ENCODE measurements at regions not wholly inside any gene's neighbourhood (a gene's known extent, or its start where the extent isn't known, plus 50 kb on each side); places are given as distances from the start of the nearest gene placed in this dataset.

DNA sequence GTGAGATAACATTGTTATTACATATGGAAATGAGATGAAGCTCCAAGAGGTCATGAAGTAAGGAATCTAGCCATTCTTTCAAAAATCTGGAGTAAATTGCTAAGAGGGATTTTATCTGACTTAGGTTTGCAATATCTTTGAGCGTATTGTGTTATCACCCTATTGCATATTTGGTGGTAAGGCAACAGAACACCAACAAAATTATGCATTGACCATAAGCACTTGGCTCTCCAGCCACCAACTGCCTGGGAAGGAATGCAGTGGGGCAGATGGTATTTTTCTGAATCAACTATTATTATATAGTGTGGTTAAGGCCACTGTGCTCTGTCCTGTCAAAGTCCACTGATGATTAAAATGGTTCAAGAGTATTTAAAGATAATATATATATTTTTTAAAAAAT is 287.9 kb upstream of the SEMA6D start:
- H3K9me3 Mint-ChIP-seq (ENCODE audit: low read depth): no peaks in the 10 kb centered on the region
- no peaks in the 10 kb centered on the region for H3K4me1 Mint-ChIP-seq
- no peaks in the 10 kb centered on the region for H3K27me3 Mint-ChIP-seq
- H3K4me3 Mint-ChIP-seq: no peak overlapping the region
- ATAC-seq (no peak), DNase-seq (no peak)
- H3K36me3 Mint-ChIP-seq: no peaks in the 10 kb centered on the region
- CTCF ChIA-PET: no interaction called here
- no peak overlapping the region for H3K27ac Mint-ChIP-seq

DNA sequence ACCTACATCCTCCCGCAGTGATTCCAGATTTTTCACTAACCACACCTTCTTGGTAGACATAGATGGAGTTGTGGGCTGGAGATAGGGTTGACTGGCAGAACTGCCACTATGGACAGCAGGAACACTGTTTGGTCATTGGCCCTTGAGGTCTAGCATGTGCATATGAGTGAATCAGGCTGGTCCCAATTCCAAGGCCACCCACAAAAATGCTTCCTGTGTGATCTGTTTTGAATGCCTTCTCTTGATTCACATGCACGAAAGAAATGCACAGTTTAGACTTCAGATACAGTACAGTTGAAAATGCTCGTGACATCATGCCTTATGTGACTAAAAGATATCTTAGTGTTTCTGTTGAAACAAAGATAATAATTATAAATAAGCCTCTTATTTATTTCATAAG is 285.8 kb upstream of the SEMA6D start:
- DNase-seq (no peak), ATAC-seq (no peak)
- no peaks in the 10 kb centered on the region for H3K27me3 Mint-ChIP-seq
- no peaks in the 10 kb centered on the region for H3K9me3 Mint-ChIP-seq (ENCODE audit: low read depth)
- CTCF ChIA-PET: no interaction called here
- H3K27ac Mint-ChIP-seq: no peak overlapping the region
- no peaks in the 10 kb centered on the region for H3K4me1 Mint-ChIP-seq
- no peak overlapping the region for H3K4me3 Mint-ChIP-seq
- no peaks in the 10 kb centered on the region for H3K36me3 Mint-ChIP-seq

DNA sequence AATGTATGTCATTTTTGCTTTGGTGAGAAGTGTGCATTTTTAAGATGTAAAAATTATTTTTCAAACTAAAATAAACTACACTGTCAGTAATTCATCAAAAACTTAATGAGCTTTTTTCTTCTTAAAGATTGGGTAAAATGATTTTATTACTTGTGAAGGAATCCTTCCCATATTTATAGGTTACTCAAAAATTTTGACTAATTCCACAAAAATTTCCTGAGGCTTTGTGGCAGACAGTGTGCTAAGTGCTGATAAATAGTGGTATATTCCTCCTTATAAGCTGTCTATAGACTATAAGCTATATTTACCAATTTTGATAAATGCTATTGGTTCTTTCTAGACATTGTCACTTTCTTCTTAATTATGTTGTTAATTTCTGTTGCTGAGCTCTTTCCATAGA is 284.5 kb upstream of the SEMA6D start:
- H3K27me3 Mint-ChIP-seq: no peaks in the 10 kb centered on the region
- no peaks in the 10 kb centered on the region for H3K4me1 Mint-ChIP-seq
- H3K4me3 Mint-ChIP-seq: no peak overlapping the region
- H3K36me3 Mint-ChIP-seq: no peaks in the 10 kb centered on the region
- ATAC-seq (no peak), DNase-seq (no peak)
- no peak overlapping the region for H3K27ac Mint-ChIP-seq
- CTCF ChIA-PET: no interaction called here
- no peaks in the 10 kb centered on the region for H3K9me3 Mint-ChIP-seq (ENCODE audit: low read depth)

DNA sequence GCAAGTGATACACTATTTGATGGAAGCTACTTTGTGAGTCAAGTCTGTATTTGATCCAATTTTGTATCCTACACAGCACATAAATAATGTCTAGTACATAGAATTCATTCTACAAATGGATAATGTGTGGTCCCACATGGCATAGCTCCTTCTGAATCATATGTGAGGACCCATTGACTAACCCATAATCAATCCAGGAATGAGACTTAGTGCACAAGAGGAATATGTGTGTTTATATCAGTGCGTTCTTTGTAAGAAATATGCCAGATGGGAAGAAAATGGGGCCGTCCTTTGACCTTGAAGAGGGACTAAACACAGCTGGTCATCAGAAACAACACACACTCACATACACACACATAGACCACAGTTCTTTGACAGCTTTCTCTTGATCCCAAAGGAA is 282.7 kb upstream of the SEMA6D start:
- Mint-ChIP-seq H3K27me3 (no peaks in the 10 kb centered on the region), H3K27ac (no peak overlapping the region), H3K9me3 (ENCODE audit: low read depth) (peaks cover 2% of the 10 kb centered on the region), H3K4me3 (no peak overlapping the region), H3K36me3 (no peaks in the 10 kb centered on the region), H3K4me1 (no peaks in the 10 kb centered on the region)
- ATAC-seq (no peak), DNase-seq (no peak)
- CTCF ChIA-PET: no interaction called here

DNA sequence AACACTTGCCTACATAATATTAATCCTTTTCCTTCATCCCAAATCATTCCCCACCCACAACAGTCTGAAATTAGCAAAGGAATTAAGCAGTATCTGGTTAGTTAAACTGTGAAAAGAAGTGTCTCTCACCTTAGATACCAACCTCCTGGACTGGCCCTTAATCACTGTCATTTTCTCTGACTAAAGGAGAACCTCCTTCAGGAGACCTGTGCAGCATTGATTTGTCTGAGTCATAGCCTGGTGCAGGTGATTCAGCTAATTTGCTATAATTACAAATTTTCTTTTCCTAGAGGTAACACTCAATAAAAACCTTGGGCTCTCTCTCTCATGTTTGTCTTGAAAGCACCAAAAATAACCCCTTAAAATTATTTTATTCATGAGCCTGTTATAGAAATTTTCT is 279.8 kb upstream of the SEMA6D start:
- Mint-ChIP-seq H3K36me3 (no peaks in the 10 kb centered on the region), H3K9me3 (ENCODE audit: low read depth) (peaks cover 6% of the 10 kb centered on the region), H3K27me3 (no peaks in the 10 kb centered on the region), H3K4me3 (no peak overlapping the region), H3K27ac (no peak overlapping the region), H3K4me1 (no peaks in the 10 kb centered on the region)
- DNase-seq (no peak), ATAC-seq (no peak)
- CTCF ChIA-PET: no interaction called here

DNA sequence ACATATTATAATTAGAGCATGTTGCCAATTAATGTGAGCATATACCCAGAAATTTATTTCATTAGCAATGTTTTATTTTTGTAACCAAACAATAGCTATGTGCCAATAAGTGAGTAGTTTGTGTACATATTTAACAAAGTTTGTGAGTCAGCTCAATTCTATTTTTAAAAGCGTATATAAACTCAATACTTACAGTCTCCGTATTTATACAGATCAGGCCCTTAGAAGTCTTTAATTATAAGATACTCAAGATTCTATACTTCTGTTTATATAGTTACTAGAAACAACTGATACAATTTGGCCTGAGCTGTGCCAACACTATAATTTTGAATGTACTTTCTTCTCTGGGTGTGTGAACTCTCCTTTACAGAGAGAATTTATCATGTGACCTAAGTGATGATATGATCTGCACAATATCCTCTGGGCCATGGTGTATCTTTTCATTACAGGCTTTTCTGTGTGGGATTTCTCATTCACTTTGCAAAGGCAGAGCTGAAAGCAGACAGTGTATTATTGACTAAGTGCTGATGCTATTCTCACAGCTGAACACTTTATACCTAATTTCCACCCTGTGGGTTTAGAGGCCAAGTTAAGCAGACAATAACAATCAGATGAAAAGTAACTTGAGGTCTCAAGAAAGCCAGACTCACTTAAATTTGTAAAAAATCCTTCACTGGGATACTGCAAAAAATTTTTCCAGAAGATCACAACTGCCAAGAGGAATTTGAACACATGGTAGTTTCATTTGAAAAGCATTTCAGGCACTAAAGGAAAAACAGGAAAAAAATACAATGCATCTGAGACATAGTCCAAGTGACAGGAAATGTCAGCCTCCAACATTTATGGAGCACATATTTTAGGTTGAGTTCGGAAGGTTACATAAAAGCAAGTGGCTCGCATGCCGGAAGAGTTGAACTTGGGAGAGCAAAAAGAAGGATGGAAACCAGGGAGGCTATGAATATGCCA is 277.9 kb upstream of the SEMA6D start:
- peaks cover 6% of the 10 kb centered on the region for H3K9me3 Mint-ChIP-seq (ENCODE audit: low read depth)
- H3K27ac Mint-ChIP-seq: no peak overlapping the region
- no peak for ATAC-seq
- no peaks in the 10 kb centered on the region for H3K36me3 Mint-ChIP-seq
- CTCF ChIA-PET: no interaction called here
- H3K4me1 Mint-ChIP-seq: no peaks in the 10 kb centered on the region
- H3K27me3 Mint-ChIP-seq: no peaks in the 10 kb centered on the region
- no peak overlapping the region for H3K4me3 Mint-ChIP-seq
- DNase-seq: no peak

DNA sequence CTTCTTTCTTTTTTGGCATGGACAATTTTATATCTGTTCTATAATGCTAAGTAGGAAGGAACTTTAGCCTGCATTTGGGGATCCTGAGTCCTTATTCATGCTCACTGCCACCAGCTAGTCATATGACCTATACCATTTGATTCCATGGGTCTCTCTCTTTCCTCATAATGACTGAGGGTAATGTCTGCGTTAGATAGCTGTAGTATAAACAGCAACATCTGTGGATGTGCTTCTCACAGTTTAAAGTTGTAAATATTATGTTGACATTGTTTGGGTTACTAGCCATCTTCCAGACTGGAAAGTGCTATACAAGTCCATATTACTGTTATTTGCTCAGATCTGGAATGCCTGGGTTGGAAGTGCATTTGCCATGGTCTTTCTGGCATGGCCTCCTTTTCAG is 274.9 kb upstream of the SEMA6D start:
- H3K9me3 Mint-ChIP-seq (ENCODE audit: low read depth): peaks cover 6% of the 10 kb centered on the region
- CTCF ChIA-PET: no interaction called here
- no peaks in the 10 kb centered on the region for H3K36me3 Mint-ChIP-seq
- no peak overlapping the region for H3K4me3 Mint-ChIP-seq
- no peaks in the 10 kb centered on the region for H3K4me1 Mint-ChIP-seq
- DNase-seq: no peak
- no peak overlapping the region for H3K27ac Mint-ChIP-seq
- H3K27me3 Mint-ChIP-seq: no peaks in the 10 kb centered on the region
- no peak for ATAC-seq

DNA sequence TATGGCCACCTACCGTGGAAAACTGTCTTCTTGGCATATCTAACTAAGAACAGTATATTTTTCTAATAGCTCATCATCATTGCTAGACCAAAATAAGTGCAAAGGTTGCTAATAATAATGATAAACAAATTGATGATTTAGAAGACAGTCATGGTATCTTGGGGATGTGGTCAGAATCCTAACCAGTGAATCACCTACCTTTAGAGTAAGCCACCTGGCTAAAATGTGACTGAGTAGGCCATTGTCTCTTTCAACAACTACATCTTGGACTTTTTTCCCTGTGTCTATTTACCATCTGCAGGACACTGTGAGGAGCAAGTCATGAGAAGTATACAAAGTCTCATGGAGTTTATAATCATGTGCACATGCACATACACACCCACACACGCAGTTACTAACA is 273.5 kb upstream of the SEMA6D start:
- ATAC-seq: no peak
- H3K4me3 Mint-ChIP-seq: no peak overlapping the region
- peaks cover 6% of the 10 kb centered on the region for H3K9me3 Mint-ChIP-seq (ENCODE audit: low read depth)
- DNase-seq: no peak
- no peaks in the 10 kb centered on the region for H3K27me3 Mint-ChIP-seq
- no peak overlapping the region for H3K27ac Mint-ChIP-seq
- no peaks in the 10 kb centered on the region for H3K36me3 Mint-ChIP-seq
- CTCF ChIA-PET: no interaction called here
- no peaks in the 10 kb centered on the region for H3K4me1 Mint-ChIP-seq

DNA sequence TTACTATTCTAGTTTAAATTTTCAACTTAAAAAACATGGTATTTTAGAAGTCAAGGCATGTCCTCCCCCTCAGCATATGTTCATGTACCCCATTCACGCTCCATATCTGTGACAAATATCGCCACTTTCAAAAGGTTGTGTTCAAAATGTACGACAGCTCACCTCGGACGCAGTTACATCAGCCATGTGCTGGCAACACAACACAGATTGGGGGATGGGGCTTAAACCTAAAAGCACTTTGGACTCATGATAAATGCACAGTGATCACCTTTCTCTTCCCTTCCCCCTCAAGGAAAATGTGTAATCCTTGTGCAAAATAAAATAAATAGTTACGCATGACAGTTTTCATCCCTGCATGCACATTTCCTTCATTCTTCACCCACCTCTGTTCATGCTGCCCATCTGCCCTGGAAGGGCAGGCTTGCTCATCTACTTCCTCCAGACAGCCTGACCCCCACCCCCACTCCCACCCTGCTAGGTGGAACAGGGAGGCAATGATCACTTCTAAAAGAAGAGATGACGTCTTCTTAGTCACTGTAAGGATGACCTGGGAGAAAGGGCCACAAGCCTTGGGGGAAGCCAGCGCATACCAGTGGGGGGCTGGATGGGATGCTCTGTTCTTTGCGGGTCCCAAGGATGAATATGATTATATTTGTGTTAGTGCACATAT is 271.4 kb upstream of the SEMA6D start:
- Mint-ChIP-seq H3K4me1 (no peaks in the 10 kb centered on the region), H3K36me3 (no peaks in the 10 kb centered on the region), H3K27me3 (no peaks in the 10 kb centered on the region), H3K9me3 (ENCODE audit: low read depth) (no peaks in the 10 kb centered on the region), H3K4me3 (no peak overlapping the region), H3K27ac (no peak overlapping the region)
- DNase-seq (no peak), ATAC-seq (no peak)
- CTCF ChIA-PET: no interaction called here

DNA sequence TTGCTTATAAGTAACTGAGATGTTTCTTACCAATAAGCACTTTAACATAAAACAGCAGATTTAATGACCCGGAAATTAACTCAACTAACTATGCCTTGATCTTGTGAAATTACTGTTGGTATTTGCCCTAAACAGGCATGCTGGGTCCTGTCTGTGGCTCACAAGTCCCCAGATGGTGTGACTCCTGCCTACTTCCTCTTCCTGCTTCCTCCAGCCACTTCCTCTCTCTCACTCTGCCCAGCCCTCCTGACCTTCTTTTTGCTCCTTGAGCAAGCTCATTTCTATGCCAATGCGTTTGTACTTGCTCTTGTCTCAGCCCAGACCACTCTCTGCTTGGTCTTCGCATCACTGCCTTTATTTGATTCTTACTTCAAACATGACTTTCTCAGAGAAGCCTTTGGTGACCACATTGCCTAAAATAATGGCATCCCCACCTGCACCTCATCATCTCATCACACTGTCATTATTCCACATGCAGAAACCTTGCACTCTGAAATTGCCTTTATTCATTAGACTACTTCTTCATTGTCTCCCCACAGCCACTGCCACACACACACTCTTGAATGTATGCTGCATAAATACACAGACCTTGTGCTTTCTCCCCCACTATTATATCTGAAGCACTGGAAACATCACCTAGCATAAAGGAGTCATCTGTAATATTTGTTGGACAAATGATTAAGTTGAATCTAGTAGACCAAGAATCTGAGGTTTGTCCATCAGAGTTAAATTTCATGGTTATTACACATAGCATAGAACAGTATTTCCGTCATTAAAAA is 256.3 kb upstream of the SEMA6D start:
- ATAC-seq: no peak
- CTCF ChIA-PET: no interaction called here
- H3K27ac Mint-ChIP-seq: no peak overlapping the region
- no peak for DNase-seq
- H3K9me3 Mint-ChIP-seq (ENCODE audit: low read depth): peaks cover 5% of the 10 kb centered on the region
- no peak overlapping the region for H3K4me3 Mint-ChIP-seq
- H3K27me3 Mint-ChIP-seq: no peaks in the 10 kb centered on the region
- peaks cover 4% of the 10 kb centered on the region for H3K4me1 Mint-ChIP-seq
- no peaks in the 10 kb centered on the region for H3K36me3 Mint-ChIP-seq

DNA sequence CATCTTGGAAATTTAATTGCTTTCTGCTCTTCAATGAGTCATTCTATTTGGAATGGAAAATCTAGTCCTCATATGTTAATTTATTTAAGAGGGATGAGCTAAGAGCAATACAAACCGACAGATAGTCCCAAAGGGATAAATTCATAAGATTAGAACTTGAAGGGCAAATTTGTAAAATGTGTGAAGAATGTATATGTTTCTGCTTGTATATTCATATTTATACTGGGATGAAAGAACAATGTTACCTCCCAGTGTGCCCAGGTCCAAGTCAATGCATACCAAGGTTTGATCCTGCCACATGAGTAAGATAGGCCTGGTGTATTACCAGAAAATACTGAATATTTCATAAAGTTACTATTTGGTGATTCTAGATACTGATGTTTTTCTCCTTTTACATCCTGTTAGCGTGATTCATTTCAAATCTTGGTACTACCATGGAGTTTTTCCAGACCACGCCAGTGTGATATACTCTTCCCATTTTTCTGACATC is 255.6 kb upstream of the SEMA6D start:
- no peak for ATAC-seq
- Mint-ChIP-seq H3K4me3 (no peak overlapping the region), H3K4me1 (peaks cover 4% of the 10 kb centered on the region), H3K27ac (no peak overlapping the region), H3K36me3 (no peaks in the 10 kb centered on the region), H3K27me3 (no peaks in the 10 kb centered on the region), H3K9me3 (ENCODE audit: low read depth) (peaks cover 5% of the 10 kb centered on the region)
- DNase-seq: no peak
- CTCF ChIA-PET: no interaction called here

DNA sequence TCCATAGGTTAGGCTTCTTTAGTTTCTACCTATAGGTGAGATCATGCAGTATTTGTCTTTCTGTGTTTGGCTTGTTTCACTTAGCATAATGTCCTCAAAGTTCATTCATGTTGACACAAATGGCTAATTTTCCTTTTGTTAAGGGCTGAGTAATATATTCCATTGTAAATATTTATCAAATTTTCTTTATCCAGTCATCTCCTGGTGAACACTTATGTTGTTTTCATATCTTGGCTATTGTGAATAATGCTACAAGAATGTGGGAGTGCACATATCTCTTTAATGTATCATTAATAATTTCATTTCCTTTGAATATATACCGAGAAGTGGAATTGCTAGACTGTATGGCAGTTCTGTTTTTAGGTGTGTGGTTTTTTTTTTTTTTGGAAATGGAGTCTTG is 250.9 kb upstream of the SEMA6D start:
- peaks cover 2% of the 10 kb centered on the region for H3K9me3 Mint-ChIP-seq (ENCODE audit: low read depth)
- no peak for ATAC-seq
- H3K4me3 Mint-ChIP-seq: no peak overlapping the region
- CTCF ChIA-PET: no interaction called here
- no peaks in the 10 kb centered on the region for H3K36me3 Mint-ChIP-seq
- no peaks in the 10 kb centered on the region for H3K4me1 Mint-ChIP-seq
- DNase-seq: no peak
- H3K27ac Mint-ChIP-seq: no peak overlapping the region
- no peaks in the 10 kb centered on the region for H3K27me3 Mint-ChIP-seq

DNA sequence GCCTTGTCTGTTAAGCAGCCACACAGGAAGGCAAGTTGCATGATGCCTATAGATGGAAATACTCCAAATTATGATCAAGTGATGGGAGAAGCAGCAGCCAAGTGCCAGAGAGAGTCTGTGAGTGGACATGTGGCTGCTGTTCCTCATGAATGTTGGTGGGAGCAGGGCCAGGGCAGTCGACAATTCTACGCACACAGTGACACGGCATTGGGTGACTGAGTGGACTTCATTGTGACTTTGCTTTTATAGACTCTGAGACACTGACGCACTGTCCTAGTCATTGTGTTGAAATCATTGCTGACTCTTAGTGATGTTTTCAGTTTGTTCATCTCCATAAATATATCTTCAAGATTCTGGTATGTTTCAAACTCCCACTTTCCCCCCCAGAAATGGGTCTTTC is 246.3 kb upstream of the SEMA6D start:
- H3K27ac Mint-ChIP-seq: no peak overlapping the region
- H3K27me3 Mint-ChIP-seq: no peaks in the 10 kb centered on the region
- H3K36me3 Mint-ChIP-seq: no peaks in the 10 kb centered on the region
- H3K4me3 Mint-ChIP-seq: no peak overlapping the region
- CTCF ChIA-PET: no interaction called here
- no peak for ATAC-seq
- H3K9me3 Mint-ChIP-seq (ENCODE audit: low read depth): no peaks in the 10 kb centered on the region
- no peaks in the 10 kb centered on the region for H3K4me1 Mint-ChIP-seq
- DNase-seq: no peak

Measured in activated CD8-positive, alpha-beta memory T cell treated with anti-CD3 and anti-CD28 coated beads, Interleukin-2, amount 10 ng/mL, durations not matched to agents 7 days and 5 days (primary cell).